Calu3 (cell line): ENCODE measurements at regions not wholly inside any gene's neighbourhood (a gene's known extent, or its start where the extent isn't known, plus 50 kb on each side); places are given as distances from the start of the nearest gene placed in this dataset.

Source experiments
- BruUV-seq: library from RNA; stranded (reverse); fragments of 400-500 nt; replicated peaks from 2 replicates; lab custom pipeline; 2021; lab: Mats Ljungman, UMichigan
- CTCF ChIA-PET: fragments of 300-600 bp; sonication (Branson Sonifier 250); formaldehyde crosslinking; loops from one replicate; lab custom pipeline; 2022; ENCODE audit warnings: antibody characterized with exemption; lab: Charles Lee
- DNase-seq: peaks from one replicate; pipeline ENCODE4 v3.0.0; 2022
- H3K27ac Mint-ChIP-seq: one replicate; pipeline ENCODE4 v1.8.0; 2022; ENCODE audit warnings: mixed read lengths; ENCODE audit not compliant: unreplicated experiment
- H3K27me3 Mint-ChIP-seq: one replicate; pipeline ENCODE4 v1.8.0; 2022; ENCODE audit warnings: mixed read lengths; ENCODE audit not compliant: unreplicated experiment
- H3K36me3 Mint-ChIP-seq: one replicate; pipeline ENCODE4 v1.8.0; 2022; ENCODE audit warnings: mild to moderate bottlenecking, moderate library complexity, mixed read lengths; ENCODE audit not compliant: insufficient read depth, unreplicated experiment
- H3K4me1 Mint-ChIP-seq: one replicate; pipeline ENCODE4 v1.8.0; 2022; ENCODE audit warnings: mild to moderate bottlenecking, low read depth, mixed read lengths; ENCODE audit not compliant: unreplicated experiment
- H3K4me3 Mint-ChIP-seq: one replicate; pipeline ENCODE4 v1.8.0; 2022; ENCODE audit warnings: mild to moderate bottlenecking, low read depth, moderate library complexity, mixed read lengths; ENCODE audit not compliant: unreplicated experiment
- H3K9me3 Mint-ChIP-seq: one replicate; pipeline ENCODE4 v1.8.0; 2022; ENCODE audit warnings: low read depth, mixed read lengths; ENCODE audit not compliant: unreplicated experiment
- intact Hi-C: fragments of 100-400 bp; cut with micrococcal nuclease; formaldehyde crosslinking; loops from one replicate; pipeline ENCODE4 v1.10.0; 2022; ENCODE audit not compliant: unreplicated experiment
- TF ChIP-seq, protein P1 (sequence below): fragments of 200-600 bp; IDR thresholded peaks from one replicate; pipeline ENCODE4 v1.8.0; 2022; ENCODE audit warnings: antibody characterized with exemption; ENCODE audit not compliant: unreplicated experiment

DNA sequence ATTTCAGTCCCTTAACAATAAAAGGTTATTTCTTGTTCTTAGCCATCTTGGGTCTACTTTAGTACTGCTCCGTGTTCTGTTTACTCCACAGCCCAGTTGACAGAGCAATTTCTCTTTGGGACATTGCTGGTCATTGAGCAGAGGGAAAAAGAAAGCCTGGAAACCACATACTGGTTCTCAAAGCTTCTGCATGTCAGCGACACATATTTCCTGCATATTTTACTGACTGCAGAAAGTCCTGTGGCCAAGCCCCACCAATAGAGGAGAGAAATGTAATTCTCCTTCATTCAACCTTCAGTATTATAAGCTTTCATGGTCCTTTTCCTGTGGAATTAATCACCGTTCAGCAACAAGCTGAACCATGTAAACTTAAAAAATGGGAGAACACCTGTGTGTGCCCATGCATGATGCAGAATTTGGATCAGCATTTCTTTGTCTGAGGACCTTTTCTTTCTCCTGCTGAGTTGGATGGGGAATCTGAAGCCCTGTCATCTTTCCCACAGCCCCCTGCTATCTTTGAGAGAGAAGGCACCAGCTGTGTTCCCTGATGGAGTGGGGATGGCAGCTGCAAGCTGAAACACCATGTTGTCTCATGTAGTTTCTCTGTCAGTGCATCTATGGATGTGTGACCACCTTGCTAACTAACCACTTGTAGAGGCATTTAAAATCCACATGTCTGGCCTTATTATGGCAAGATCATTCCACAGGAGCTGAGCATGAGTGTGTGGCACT lies 431.6 kb downstream of the MEIS1 start:
- Mint-ChIP-seq H3K36me3 (no peaks in the 10 kb centered on the region), H3K27me3 (no peaks in the 10 kb centered on the region), H3K9me3 (no peaks in the 10 kb centered on the region), H3K4me1 (peaks cover 13% of the 10 kb centered on the region), H3K4me3 (no peak overlapping the region), H3K27ac (no peak overlapping the region)
- CTCF ChIA-PET, result interaction anchor here (0.6 kb wide), 1 partner anchor 547 kb away, joined by 3 read pairs; no protein-coding TSS in a partner anchor
- BruUV-seq, result no TSS peak
- intact Hi-C loops, result no loop called here
- DNase-seq, result no peak
- TF ChIP-seq, protein P1, sequence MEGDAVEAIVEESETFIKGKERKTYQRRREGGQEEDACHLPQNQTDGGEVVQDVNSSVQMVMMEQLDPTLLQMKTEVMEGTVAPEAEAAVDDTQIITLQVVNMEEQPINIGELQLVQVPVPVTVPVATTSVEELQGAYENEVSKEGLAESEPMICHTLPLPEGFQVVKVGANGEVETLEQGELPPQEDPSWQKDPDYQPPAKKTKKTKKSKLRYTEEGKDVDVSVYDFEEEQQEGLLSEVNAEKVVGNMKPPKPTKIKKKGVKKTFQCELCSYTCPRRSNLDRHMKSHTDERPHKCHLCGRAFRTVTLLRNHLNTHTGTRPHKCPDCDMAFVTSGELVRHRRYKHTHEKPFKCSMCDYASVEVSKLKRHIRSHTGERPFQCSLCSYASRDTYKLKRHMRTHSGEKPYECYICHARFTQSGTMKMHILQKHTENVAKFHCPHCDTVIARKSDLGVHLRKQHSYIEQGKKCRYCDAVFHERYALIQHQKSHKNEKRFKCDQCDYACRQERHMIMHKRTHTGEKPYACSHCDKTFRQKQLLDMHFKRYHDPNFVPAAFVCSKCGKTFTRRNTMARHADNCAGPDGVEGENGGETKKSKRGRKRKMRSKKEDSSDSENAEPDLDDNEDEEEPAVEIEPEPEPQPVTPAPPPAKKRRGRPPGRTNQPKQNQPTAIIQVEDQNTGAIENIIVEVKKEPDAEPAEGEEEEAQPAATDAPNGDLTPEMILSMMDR, result no peak

DNA sequence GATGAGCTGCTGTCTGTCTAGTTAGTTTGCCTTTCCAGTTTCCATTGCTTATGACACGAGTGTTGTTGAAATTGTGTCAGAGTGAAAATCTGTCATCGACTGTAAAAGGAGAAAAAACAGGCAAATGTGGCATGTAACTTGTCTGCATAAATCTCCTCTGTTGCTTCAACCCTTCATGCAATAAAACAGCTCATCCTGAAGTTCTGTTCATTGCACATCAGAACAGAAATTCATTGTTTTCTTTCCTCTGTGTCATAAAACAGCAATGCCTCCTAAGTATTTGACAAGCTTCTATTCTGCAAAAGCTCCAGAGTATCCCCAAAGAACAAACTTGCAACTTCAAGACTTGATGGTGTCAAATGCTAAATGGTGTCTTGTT lies 432.1 kb downstream of the MEIS1 start:
- no TSS peak for BruUV-seq
- H3K36me3 Mint-ChIP-seq, result no peaks in the 10 kb centered on the region
- no peak overlapping the region for H3K27ac Mint-ChIP-seq
- TF ChIP-seq, protein P1, result no peak
- H3K4me1 Mint-ChIP-seq, result peaks cover 18% of the 10 kb centered on the region
- H3K27me3 Mint-ChIP-seq, result no peaks in the 10 kb centered on the region
- CTCF ChIA-PET, result interaction anchor here (0.6 kb wide), 1 partner anchor 548 kb away, joined by 3 read pairs; no protein-coding TSS in a partner anchor
- H3K9me3 Mint-ChIP-seq, result no peaks in the 10 kb centered on the region
- DNase-seq, result no peak
- no peak overlapping the region for H3K4me3 Mint-ChIP-seq
- intact Hi-C loops, result no loop called here

DNA sequence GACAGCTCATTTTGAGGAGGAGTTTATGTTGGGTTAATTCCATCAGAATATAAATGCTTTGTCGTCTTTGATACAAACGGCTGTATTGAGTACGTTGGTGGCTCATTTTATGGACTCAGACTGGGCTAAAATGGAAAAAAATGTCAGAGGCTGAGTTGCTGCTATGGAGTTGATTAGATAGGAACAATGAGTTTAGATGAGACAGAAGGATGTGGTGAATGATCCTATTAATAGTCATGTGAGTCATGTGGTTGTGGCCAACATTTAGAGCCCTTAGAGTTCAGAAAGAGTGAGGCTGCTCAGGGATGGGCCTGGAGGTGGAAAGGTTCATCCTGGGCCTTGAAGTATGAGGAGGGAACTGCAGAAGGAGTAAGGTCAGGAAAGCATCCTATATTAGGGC lies 434.2 kb downstream of the MEIS1 start:
- Mint-ChIP-seq H3K36me3 (no peaks in the 10 kb centered on the region), H3K4me3 (no peak overlapping the region), H3K4me1 (peaks cover 38% of the 10 kb centered on the region), H3K27ac (no peak overlapping the region), H3K27me3 (no peaks in the 10 kb centered on the region), H3K9me3 (no peaks in the 10 kb centered on the region)
- TF ChIP-seq, protein P1, result no peak
- CTCF ChIA-PET, result no interaction called here
- intact Hi-C loops, result no loop called here
- DNase-seq, result no peak
- no TSS peak for BruUV-seq

DNA sequence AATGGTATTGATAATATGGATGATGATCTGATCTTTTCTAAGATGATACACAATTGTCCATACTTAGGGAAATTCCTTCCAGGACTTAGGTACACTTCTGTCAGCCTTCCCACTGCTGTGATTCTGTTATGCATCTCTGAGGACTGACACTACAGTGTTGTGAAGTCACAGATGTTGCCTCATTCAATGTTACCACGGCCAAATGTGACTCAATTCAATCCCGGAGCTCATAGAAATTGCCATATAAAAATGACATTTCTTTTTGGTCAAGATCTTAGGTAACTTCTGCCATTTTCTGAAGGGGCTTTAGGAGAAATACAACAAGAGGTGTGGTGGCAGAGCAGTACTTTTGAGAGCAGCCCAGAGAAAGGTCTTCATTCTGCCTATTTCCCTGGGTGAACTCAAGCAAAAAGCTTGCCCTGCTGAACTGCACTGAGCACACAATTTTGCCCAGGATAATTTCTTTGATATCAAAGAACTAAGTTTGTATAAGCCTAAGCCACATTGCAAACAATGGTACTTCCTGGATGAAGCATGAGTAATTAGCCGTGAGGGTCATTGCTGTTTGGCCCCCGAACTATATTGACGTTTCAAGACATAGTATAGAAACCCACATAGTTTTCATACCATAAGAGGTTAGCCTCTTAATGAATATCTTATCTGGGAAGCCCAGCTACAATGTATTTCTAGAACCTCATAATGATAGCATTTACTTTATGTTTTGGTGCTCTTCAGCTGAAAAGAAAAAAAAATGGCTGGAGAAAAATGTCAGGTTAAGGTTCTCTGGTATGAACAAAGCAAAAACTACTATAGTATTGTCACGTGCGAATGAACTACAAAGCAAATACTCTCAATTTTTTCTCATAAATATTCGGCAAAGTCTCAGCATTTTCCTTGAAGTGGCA lies 437.4 kb downstream of the MEIS1 start:
- peak overlapping the region; percentile 55 for H3K4me3 Mint-ChIP-seq
- H3K36me3 Mint-ChIP-seq, result no peaks in the 10 kb centered on the region
- no TSS peak for BruUV-seq
- intact Hi-C loops, result loop anchor here (1.0 to 5.0 kb wide), 4 partner anchors 49 to 295 kb away; no protein-coding TSS in a partner anchor
- H3K4me1 Mint-ChIP-seq, result peaks cover 47% of the 10 kb centered on the region
- TF ChIP-seq, protein P1, result no peak
- DNase-seq, result peak; percentile 24
- H3K27me3 Mint-ChIP-seq, result no peaks in the 10 kb centered on the region
- no peaks in the 10 kb centered on the region for H3K9me3 Mint-ChIP-seq
- peak overlapping the region; percentile 84 for H3K27ac Mint-ChIP-seq
- CTCF ChIA-PET, result interaction anchor here (0.6 to 1.4 kb wide), 2 partner anchors 47 to 1866 kb away, joined by 4 read pairs; no protein-coding TSS in a partner anchor
